Keratinocyte (primary cell): ENCODE measurements at regions not wholly inside any gene's neighbourhood (a gene's known extent, or its start where the extent isn't known, plus 50 kb on each side); places are given as distances from the start of the nearest gene placed in this dataset.

Experiments
- DNase-seq: peaks from one replicate; pipeline ENCODE4 v3.0.0-alpha.2; 2011; ENCODE audit warnings: low read depth, missing footprints, low spot score
- FAIRE-seq: peaks from 2 replicates; lab custom pipeline; 2011; peaks lifted over from hg19 to GRCh38; lab: Jason Lieb, UNC
- H2AFZ ChIP-seq: 2 replicates; pipeline ENCODE4 v1.6.0; 2012; ENCODE audit warnings: low read length, control low read depth, inconsistent platforms; ENCODE audit not compliant: control insufficient read depth
- H3K27ac ChIP-seq: 2 replicates; pipeline ENCODE4 v1.5.1; 2011; ENCODE audit warnings: low read length; ENCODE audit not compliant: control insufficient read depth, insufficient read depth
- H3K27me3 ChIP-seq: 3 replicates; pipeline ENCODE4 v1.6.0; 2011; ENCODE audit warnings: low read length; ENCODE audit not compliant: control insufficient read depth, insufficient read depth; ENCODE audit errors: extremely low read depth
- H3K36me3 ChIP-seq, 2 experiments: 2 replicates in 1 of 2; 3 replicates in 1 of 2; pipeline ENCODE4 v1.5.1; 2011; ENCODE audit warnings: low read length in 2 of 2, mild to moderate bottlenecking in 1 of 2; ENCODE audit not compliant: control insufficient read depth in 2 of 2, insufficient read depth in 2 of 2; ENCODE audit errors: extremely low read depth in 1 of 2
- H3K4me1 ChIP-seq: 3 replicates; pipeline ENCODE4 v1.5.1; 2011; ENCODE audit warnings: low read length; ENCODE audit not compliant: control insufficient read depth, insufficient read depth; ENCODE audit errors: extremely low read depth
- H3K4me2 ChIP-seq: 3 replicates; pipeline ENCODE4 v1.6.0; 2011; ENCODE audit warnings: low read depth, low read length; ENCODE audit not compliant: control insufficient read depth, insufficient read depth; ENCODE audit errors: extremely low read depth
- H3K4me3 ChIP-seq, 3 experiments: fragments of 200-600 bp in 1 of 3; sonication (generic) in 1 of 3; 2 replicates in 2 of 3; 3 replicates in 1 of 3; pipeline ENCODE4 v1.5.1; 2011 to 2016; ENCODE audit warnings: low read length in 3 of 3, mild to moderate bottlenecking in 3 of 3, control low read depth in 2 of 3, inconsistent platforms in 1 of 3, low read depth in 1 of 3, mixed read lengths in 1 of 3, mixed run types in 1 of 3, moderate library complexity in 1 of 3; ENCODE audit not compliant: control insufficient read depth in 2 of 3, insufficient read depth in 2 of 3; ENCODE audit errors: extremely low read depth in 1 of 3
- H3K79me2 ChIP-seq: 2 replicates; pipeline ENCODE4 v1.6.0; 2012; ENCODE audit warnings: low read length; ENCODE audit not compliant: control insufficient read depth, insufficient read depth
- H3K9ac ChIP-seq: 3 replicates; pipeline ENCODE4 v1.6.0; 2011; ENCODE audit warnings: low read length; ENCODE audit not compliant: control insufficient read depth, insufficient read depth; ENCODE audit errors: extremely low read depth
- H3K9me1 ChIP-seq: 3 replicates; pipeline ENCODE4 v1.6.0; 2011; ENCODE audit warnings: low read length; ENCODE audit not compliant: control insufficient read depth, insufficient read depth; ENCODE audit errors: extremely low read depth
- H3K9me3 ChIP-seq: 2 replicates; pipeline ENCODE4 v1.5.1; 2012; ENCODE audit warnings: low read depth, low read length; ENCODE audit not compliant: control insufficient read depth
- H4K20me1 ChIP-seq: 3 replicates; pipeline ENCODE4 v1.6.0; 2011; ENCODE audit warnings: low read length; ENCODE audit not compliant: control insufficient read depth, insufficient read depth; ENCODE audit errors: extremely low read depth
- CTCF ChIP-seq, 3 experiments: IDR thresholded peaks in 1 of 3; conservative IDR thresholded peaks in 1 of 3; optimal IDR thresholded peaks in 1 of 3; 2 replicates in 2 of 3; 3 replicates in 1 of 3; pipeline versions ENCODE3 to v1.5.1; 2011; ENCODE audit warnings: low read length in 3 of 3, mild to moderate bottlenecking in 3 of 3, moderate library complexity in 2 of 3, control low read depth in 1 of 3, inconsistent platforms in 1 of 3; ENCODE audit not compliant: insufficient read depth in 2 of 3; ENCODE audit errors: extremely low read depth in 1 of 3
- EZH2 ChIP-seq: IDR thresholded peaks from one replicate; pipeline ENCODE4 v1.6.1; 2012; ENCODE audit warnings: inconsistent platforms, mild to moderate bottlenecking, low read length, moderate library complexity
- dilution Hi-C: fragments of 300-500 bp; cut with MboI; formaldehyde crosslinking; loops from one replicate; pipeline ENCODE4 v1.7.0; 2020; ENCODE audit warnings: low sequenced_read_pairs; ENCODE audit not compliant: extremely low pct_ligation_motif_present

- Histone ChIP-seq H3K4me1 (no peaks in the 10 kb centered on the region), H3K4me2 (no peak overlapping the region), H3K27ac (no peak overlapping the region), H3K9me1 (no peaks in the 10 kb centered on the region), H3K36me3 (no peaks in the 10 kb centered on the region), H3K9me3 (no peaks in the 10 kb centered on the region), H2AFZ (no peak overlapping the region), H4K20me1 (no peaks in the 10 kb centered on the region), H3K4me3 (no peak overlapping the region), H3K27me3 (peaks cover 4% of the 10 kb centered on the region), H3K79me2 (no peaks in the 10 kb centered on the region), H3K9ac (no peak overlapping the region)
- DNase-seq, result no peak
- TF ChIP-seq EZH2 (no peak), CTCF (optimal IDR thresholded peaks at IDR 0.05 in 1 of 3, IDR thresholded peaks at IDR 0.05 in 1 of 3, conservative IDR thresholded peaks at IDR 0.05 in 1 of 3; ENCODE audit: extremely low read depth in 1 of 3, insufficient read depth in 2 of 3, low read length in 3 of 3) (no peak)
- dilution Hi-C loops, result no loop called here
- peak; percentile 39 for FAIRE-seq
These were observed 160.6 kb downstream of the AIPL1 start for GRCh38 chr17:6274310-6274709.

DNA sequence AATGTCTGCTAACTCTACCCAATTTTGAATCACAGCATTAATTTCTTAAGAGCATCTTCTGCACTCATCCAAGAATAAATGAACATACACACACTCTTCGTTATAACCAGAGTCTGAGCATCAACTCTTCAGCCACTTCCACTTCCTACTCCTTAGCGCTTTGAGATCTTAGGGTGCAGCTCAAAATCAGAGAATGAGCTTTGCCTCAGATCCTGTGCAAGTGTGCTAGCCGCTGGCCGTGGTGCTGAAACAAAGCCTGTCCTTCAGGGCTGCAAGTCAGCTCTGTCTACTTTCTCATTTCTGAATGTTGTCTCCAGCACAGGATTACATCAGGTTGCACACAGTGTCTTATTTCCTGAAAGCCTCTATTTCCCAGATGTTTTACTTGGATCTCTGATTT lies 165.4 kb downstream of the AIPL1 start:
- no peak for TF ChIP-seq CTCF (optimal IDR thresholded peaks at IDR 0.05 in 1 of 3, IDR thresholded peaks at IDR 0.05 in 1 of 3, conservative IDR thresholded peaks at IDR 0.05 in 1 of 3; ENCODE audit: extremely low read depth in 1 of 3, insufficient read depth in 2 of 3, low read length in 3 of 3)
- TF ChIP-seq EZH2, result no peak
- no peaks in the 10 kb centered on the region for H3K9me1 ChIP-seq
- no peaks in the 10 kb centered on the region for H4K20me1 ChIP-seq
- no peak overlapping the region for H2AFZ ChIP-seq
- dilution Hi-C loops, result no loop called here
- FAIRE-seq (peak; percentile 32), DNase-seq (no peak)
- H3K27me3 ChIP-seq, result no peaks in the 10 kb centered on the region
- H3K27ac ChIP-seq, result no peak overlapping the region
- no peak overlapping the region for H3K4me2 ChIP-seq
- H3K4me1 ChIP-seq, result no peaks in the 10 kb centered on the region
- H3K36me3 ChIP-seq, result no peaks in the 10 kb centered on the region
- no peak overlapping the region for H3K4me3 ChIP-seq
- H3K79me2 ChIP-seq, result no peaks in the 10 kb centered on the region
- H3K9ac ChIP-seq, result no peak overlapping the region
- no peaks in the 10 kb centered on the region for H3K9me3 ChIP-seq
